IMR-90 (cell line): ENCODE measurements at regions not wholly inside any gene's neighbourhood (a gene's known extent, or its start where the extent isn't known, plus 50 kb on each side); places are given as distances from the start of the nearest gene placed in this dataset.

ENCODE experiments used
- ATAC-seq: fragments of 200-7000 bp; cut with Tn5 transposase; 2 replicates; pipeline ENCODE4 v1.9.1; 2020; ENCODE audit warnings: low read depth, mild to moderate bottlenecking, moderate library complexity
- BruUV-seq: library from RNA; stranded (reverse); fragments of 400-500 nt; replicated peaks from 2 replicates; lab custom pipeline; 2021; lab: Mats Ljungman, UMichigan
- CTCF ChIA-PET: fragments of 300-600 bp; formaldehyde crosslinking; extraction: SDS; loops from one replicate; lab custom pipeline; 2021; ENCODE audit warnings: antibody characterized with exemption; lab: Yijun Ruan, JAX
- POLR2A ChIA-PET: fragments of 300-600 bp; sonication (Branson Sonifier 250); formaldehyde crosslinking; loops from one replicate; lab custom pipeline; 2022; ENCODE audit warnings: antibody characterized with exemption; ENCODE audit not compliant: unreplicated experiment; lab: Charles Lee
- DNase-seq: peaks from one replicate; pipeline ENCODE4 v3.0.0; 2013
- H2AFZ ChIP-seq: replicated peaks from 2 replicates; pipeline ENCODE3; 2013; ENCODE audit warnings: low read length, mild to moderate bottlenecking; ENCODE audit not compliant: poor library complexity
- H2AK5ac ChIP-seq: 2 replicates; pipeline ENCODE4 v1.6.1; 2013; ENCODE audit warnings: low read depth, low read length, inconsistent platforms
- H2AK9ac ChIP-seq: replicated peaks from 2 replicates; pipeline ENCODE3; 2013; ENCODE audit warnings: mild to moderate bottlenecking, low read depth, low read length, moderate library complexity; ENCODE audit not compliant: poor library complexity
- H2BK120ac ChIP-seq: 2 replicates; pipeline ENCODE4 v1.6.1; 2013; ENCODE audit warnings: low read depth, low read length, inconsistent platforms
- H2BK15ac ChIP-seq: 3 replicates; pipeline ENCODE4 v1.6.1; 2013; ENCODE audit warnings: low read depth, low read length, inconsistent platforms
- H2BK20ac ChIP-seq: 2 replicates; pipeline ENCODE4 v1.6.1; 2013; ENCODE audit warnings: low read depth, mild to moderate bottlenecking, inconsistent platforms, low read length, moderate library complexity
- H2BK5ac ChIP-seq: 2 replicates; pipeline ENCODE4 v1.6.1; 2013; ENCODE audit warnings: mild to moderate bottlenecking, low read depth, low read length, inconsistent platforms; ENCODE audit not compliant: poor library complexity, severe bottlenecking
- H3K14ac ChIP-seq: replicated peaks from 2 replicates; pipeline ENCODE4 v1.6.1; 2013; ENCODE audit warnings: low read depth, low read length, inconsistent platforms
- H3K18ac ChIP-seq: 2 replicates; pipeline ENCODE4 v1.6.1; 2013; ENCODE audit warnings: low read depth, low read length, control low read depth
- H3K23ac ChIP-seq: 2 replicates; pipeline ENCODE4 v1.6.1; 2013; ENCODE audit warnings: low read depth, low read length, inconsistent platforms
- H3K27ac ChIP-seq: 2 replicates; pipeline ENCODE4 v1.5.1; 2013; ENCODE audit warnings: mild to moderate bottlenecking, control low read depth, low read length; ENCODE audit not compliant: insufficient read depth
- H3K27me3 ChIP-seq: 2 replicates; pipeline ENCODE4 v1.6.1; 2013; ENCODE audit warnings: low read length; ENCODE audit not compliant: control insufficient read depth, insufficient read depth
- H3K36me3 ChIP-seq: 2 replicates; pipeline ENCODE4 v1.6.1; 2013; ENCODE audit warnings: low read length, mixed read lengths; ENCODE audit not compliant: control insufficient read depth, insufficient read depth
- H3K4ac ChIP-seq: 2 replicates; pipeline ENCODE4 v1.6.1; 2013; ENCODE audit warnings: low read depth, low read length, inconsistent platforms
- H3K4me1 ChIP-seq: 2 replicates; pipeline ENCODE4 v1.6.1; 2013; ENCODE audit warnings: low read length, mixed read lengths; ENCODE audit not compliant: control insufficient read depth, insufficient read depth
- H3K4me2 ChIP-seq: 2 replicates; pipeline ENCODE4 v1.6.1; 2013; ENCODE audit warnings: low read depth, mild to moderate bottlenecking, control low read depth, low read length, moderate library complexity
- H3K4me3 ChIP-seq: 2 replicates; pipeline ENCODE4 v1.5.1; 2013; ENCODE audit warnings: low read depth, mild to moderate bottlenecking, control low read depth, low read length, moderate library complexity; ENCODE audit not compliant: insufficient read depth
- H3K56ac ChIP-seq: 2 replicates; pipeline ENCODE4 v1.6.1; 2013; ENCODE audit warnings: low read length, inconsistent platforms; ENCODE audit not compliant: insufficient read depth; ENCODE audit errors: extremely low read depth
- H3K79me1 ChIP-seq, 2 experiments: 2 replicates each; pipeline ENCODE4 v1.6.1; 2013; ENCODE audit warnings: low read length in 2 of 2, inconsistent platforms in 1 of 2, low read depth in 1 of 2
- H3K9ac ChIP-seq: 2 replicates; pipeline ENCODE4 v1.6.1; 2013; ENCODE audit warnings: low read depth, low read length, control low read depth
- H3K9me1 ChIP-seq: 2 replicates; pipeline ENCODE4 v1.6.1; 2013; ENCODE audit warnings: low read length, inconsistent platforms; ENCODE audit not compliant: insufficient read depth
- H3K9me3 ChIP-seq: 2 replicates; pipeline ENCODE4 v1.6.1; 2013; ENCODE audit warnings: low read length; ENCODE audit not compliant: control insufficient read depth, insufficient read depth
- H4K20me1 ChIP-seq: 2 replicates; pipeline ENCODE4 v1.6.1; 2013; ENCODE audit warnings: low read length, inconsistent platforms; ENCODE audit not compliant: insufficient read depth
- H4K5ac ChIP-seq: 2 replicates; pipeline ENCODE4 v1.6.1; 2013; ENCODE audit warnings: mild to moderate bottlenecking, low read depth, low read length, control low read depth
- H4K8ac ChIP-seq, 2 experiments: 2 replicates each; pipeline ENCODE4 v1.6.1; 2013; ENCODE audit warnings: low read depth in 2 of 2, low read length in 2 of 2, control low read depth in 1 of 2, inconsistent platforms in 1 of 2
- H4K91ac ChIP-seq: 2 replicates; pipeline ENCODE4 v1.6.1; 2013; ENCODE audit warnings: low read depth, low read length, inconsistent platforms; ENCODE audit not compliant: insufficient read depth
- CTCF ChIP-seq: conservative IDR thresholded peaks from 2 replicates; pipeline ENCODE4 v1.5.1; 2012; ENCODE audit warnings: mild to moderate bottlenecking, low read depth, low read length, improper control_type of control experiment
- NFE2L2 ChIP-seq: fragments of 150-350 bp; IDR thresholded peaks from 2 replicates; pipeline ENCODE4 v1.6.1; 2016; ENCODE audit warnings: low read depth, mild to moderate bottlenecking, low read length
- WGBS, 2 experiments: methylation state at CpG; one replicate each; pipeline versions ENCODE4 v1.1.5 to v1.1.7; 2013; ENCODE audit warnings: missing lambda C conversion rate in 2 of 2; ENCODE audit not compliant: insufficient read length in 1 of 2; ENCODE audit errors: extremely low coverage in 2 of 2; 5-methylcytosine and 5-hydroxymethylcytosine counted together
- dilution Hi-C: fragments of 300-500 bp; cut with HindIII; formaldehyde crosslinking; loops from one replicate; pipeline ENCODE4 v1.14.3; 2018; ENCODE audit warnings: low sequenced_read_pairs; ENCODE audit not compliant: unreplicated experiment
- in situ Hi-C: fragments of 300-500 bp; cut with MboI; formaldehyde crosslinking; loops from 3 replicates; pipeline ENCODE4 v1.14.3; 2019; ENCODE audit warnings: low sequenced_read_pairs, inconsistent platforms, mixed read lengths
- intact Hi-C: fragments of 100-400 bp; cut with micrococcal nuclease; formaldehyde crosslinking; loops from 2 replicates; pipeline ENCODE4 v1.10.0; 2022
- TF ChIP-seq, protein P1 (sequence below): fragments of 150-350 bp; IDR thresholded peaks from 2 replicates; pipeline ENCODE4 v1.6.1; 2017; ENCODE audit warnings: mild to moderate bottlenecking, antibody characterized with exemption, low read length, low read depth

- dilution Hi-C loops (no loop called here), in situ Hi-C loops (no loop called here), intact Hi-C loops (no loop called here)
- Histone ChIP-seq H2BK5ac (no peak overlapping the region), H3K9ac (no peak overlapping the region), H4K8ac (no peak overlapping the region), H4K5ac (no peak overlapping the region), H3K4me3 (no peak overlapping the region), H3K18ac (no peak overlapping the region), H2AK5ac (no peak overlapping the region), H2BK15ac (no peak overlapping the region), H3K79me1 (no peaks in the 10 kb centered on the region), H3K14ac (no peak overlapping the region), H3K9me3 (no peaks in the 10 kb centered on the region), H2BK120ac (no peak overlapping the region), H3K4me1 (no peaks in the 10 kb centered on the region), H4K91ac (no peak overlapping the region), H3K56ac (no peak overlapping the region), H3K27ac (no peak overlapping the region), H2AK9ac (no peak overlapping the region), H3K9me1 (no peaks in the 10 kb centered on the region), H3K4ac (no peak overlapping the region), H4K20me1 (no peaks in the 10 kb centered on the region), H3K4me2 (no peak overlapping the region), H3K36me3 (no peaks in the 10 kb centered on the region), H2AFZ (no peak overlapping the region), H3K27me3 (no peaks in the 10 kb centered on the region), H3K23ac (no peak overlapping the region), H2BK20ac (no peak overlapping the region)
- DNase-seq (no peak), ATAC-seq (no peak)
- POLR2A ChIA-PET = no interaction called here
- CTCF ChIA-PET = no interaction called here
- WGBS, 2 experiments = no CpG with 5 or more reads among the region's 3 CpGs
- no peak for TF ChIP-seq CTCF
- TF ChIP-seq, protein P1, sequence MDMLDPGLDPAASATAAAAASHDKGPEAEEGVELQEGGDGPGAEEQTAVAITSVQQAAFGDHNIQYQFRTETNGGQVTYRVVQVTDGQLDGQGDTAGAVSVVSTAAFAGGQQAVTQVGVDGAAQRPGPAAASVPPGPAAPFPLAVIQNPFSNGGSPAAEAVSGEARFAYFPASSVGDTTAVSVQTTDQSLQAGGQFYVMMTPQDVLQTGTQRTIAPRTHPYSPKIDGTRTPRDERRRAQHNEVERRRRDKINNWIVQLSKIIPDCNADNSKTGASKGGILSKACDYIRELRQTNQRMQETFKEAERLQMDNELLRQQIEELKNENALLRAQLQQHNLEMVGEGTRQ = no peak
- TF ChIP-seq NFE2L2 = no peak
- BruUV-seq = no TSS peak
Observed at GRCh38 chr2:182634386-182634785, 81.7 kb upstream of the DNAJC10 start.
